Astrocyte (in vitro differentiated cells and primary cell): ENCODE measurements at regions not wholly inside any gene's neighbourhood (a gene's known extent, or its start where the extent isn't known, plus 50 kb on each side); places are given as distances from the start of the nearest gene placed in this dataset.

ENCODE experiments used
- DNase-seq: peaks from one replicate; pipeline ENCODE4 v3.0.0-alpha.2; 2010; ENCODE audit warnings: low read depth
- FAIRE-seq: peaks from 2 replicates; lab custom pipeline; 2011; peaks lifted over from hg19 to GRCh38; lab: Jason Lieb, UNC
- H2AFZ ChIP-seq: 2 replicates; pipeline ENCODE4 v1.6.0; 2012; ENCODE audit warnings: low read depth, low read length, inconsistent platforms
- H3K27ac ChIP-seq: 2 replicates; pipeline ENCODE4 v1.5.1; 2011; ENCODE audit warnings: low read depth, low read length, inconsistent platforms
- H3K27me3 ChIP-seq: 2 replicates; pipeline ENCODE4 v1.6.0; 2011; ENCODE audit warnings: low read length, inconsistent platforms; ENCODE audit not compliant: insufficient read depth
- H3K36me3 ChIP-seq: 2 replicates; pipeline ENCODE4 v1.5.1; 2011; ENCODE audit warnings: low read length, inconsistent platforms; ENCODE audit not compliant: insufficient read depth
- H3K4me1 ChIP-seq: 2 replicates; pipeline ENCODE4 v1.5.1; 2011; ENCODE audit warnings: low read length, inconsistent platforms; ENCODE audit not compliant: insufficient read depth
- H3K4me2 ChIP-seq: 2 replicates; pipeline ENCODE4 v1.6.0; 2012; ENCODE audit warnings: low read length, inconsistent platforms
- H3K4me3 ChIP-seq: 2 replicates; pipeline ENCODE4 v1.5.1; 2011; ENCODE audit warnings: low read depth, mild to moderate bottlenecking, low read length, inconsistent platforms; ENCODE audit not compliant: insufficient read depth
- H3K79me2 ChIP-seq: 2 replicates; pipeline ENCODE4 v1.6.0; 2012; ENCODE audit warnings: mild to moderate bottlenecking, low read length, inconsistent platforms; ENCODE audit not compliant: insufficient read depth
- H3K9ac ChIP-seq: 2 replicates; pipeline ENCODE4 v1.6.0; 2012; ENCODE audit warnings: mild to moderate bottlenecking, low read length, inconsistent platforms
- H3K9me3 ChIP-seq: 2 replicates; pipeline ENCODE4 v1.5.1; 2012; ENCODE audit warnings: low read depth, mild to moderate bottlenecking, low read length, inconsistent platforms; ENCODE audit not compliant: insufficient read depth
- H4K20me1 ChIP-seq: 2 replicates; pipeline ENCODE4 v1.6.0; 2012; ENCODE audit warnings: low read length, inconsistent platforms; ENCODE audit not compliant: insufficient read depth
- H3K27ac Mint-ChIP-seq: one replicate; pipeline ENCODE4 v1.8.0; 2021; ENCODE audit warnings: mild to moderate bottlenecking, mixed read lengths; ENCODE audit not compliant: unreplicated experiment
- H3K27me3 Mint-ChIP-seq: one replicate; pipeline ENCODE4 v1.8.0; 2021; ENCODE audit warnings: low read depth, mixed read lengths; ENCODE audit not compliant: unreplicated experiment
- H3K36me3 Mint-ChIP-seq: one replicate; pipeline ENCODE4 v1.8.0; 2021; ENCODE audit warnings: low read depth, mixed read lengths; ENCODE audit not compliant: unreplicated experiment
- H3K4me1 Mint-ChIP-seq: one replicate; pipeline ENCODE4 v1.8.0; 2021; ENCODE audit warnings: low read depth, mixed read lengths; ENCODE audit not compliant: unreplicated experiment
- H3K4me3 Mint-ChIP-seq: one replicate; pipeline ENCODE4 v1.8.0; 2021; ENCODE audit warnings: mild to moderate bottlenecking, moderate library complexity, mixed read lengths; ENCODE audit not compliant: unreplicated experiment
- H3K9me3 Mint-ChIP-seq: one replicate; pipeline ENCODE4 v1.8.0; 2021; ENCODE audit warnings: mild to moderate bottlenecking, mixed read lengths; ENCODE audit not compliant: unreplicated experiment
- CTCF ChIP-seq: IDR thresholded peaks from 2 replicates; pipeline ENCODE4 v1.5.1; 2011; ENCODE audit warnings: low read depth, mild to moderate bottlenecking, inconsistent platforms, low read length, moderate library complexity; ENCODE audit not compliant: insufficient read depth
- EZH2 ChIP-seq: IDR thresholded peaks from 2 replicates; pipeline ENCODE4 v1.6.1; 2012; ENCODE audit warnings: mild to moderate bottlenecking, low read length, inconsistent platforms; ENCODE audit not compliant: insufficient read depth

GRCh38 chr4:64022560-64022959 is 386.7 kb downstream of the TECRL start:
- Histone ChIP-seq H3K9me3 (peaks cover 3% of the 10 kb centered on the region), H3K27ac (no peak overlapping the region), H3K4me2 (no peak overlapping the region), H3K9ac (no peak overlapping the region), H4K20me1 (no peaks in the 10 kb centered on the region), H3K27me3 (no peaks in the 10 kb centered on the region), H3K4me3 (no peak overlapping the region), H3K4me1 (no peaks in the 10 kb centered on the region), H2AFZ (no peak overlapping the region), H3K36me3 (no peaks in the 10 kb centered on the region), H3K79me2 (no peaks in the 10 kb centered on the region)
- no peaks in the 10 kb centered on the region for H3K36me3 Mint-ChIP-seq
- DNase-seq (no peak), FAIRE-seq (no peak)
- no peak overlapping the region for H3K4me3 Mint-ChIP-seq
- no peaks in the 10 kb centered on the region for H3K4me1 Mint-ChIP-seq
- H3K27ac Mint-ChIP-seq, result no peak overlapping the region
- peaks cover 2% of the 10 kb centered on the region for H3K9me3 Mint-ChIP-seq
- no peaks in the 10 kb centered on the region for H3K27me3 Mint-ChIP-seq
- no peak for TF ChIP-seq CTCF
- no peak for TF ChIP-seq EZH2

- H3K9ac ChIP-seq, result no peak overlapping the region
- H3K79me2 ChIP-seq, result no peaks in the 10 kb centered on the region
- no peaks in the 10 kb centered on the region for H3K36me3 ChIP-seq
- no peak overlapping the region for H3K4me2 ChIP-seq
- no peak for DNase-seq
- no peaks in the 10 kb centered on the region for H3K27me3 ChIP-seq
- Mint-ChIP-seq H3K36me3 (no peaks in the 10 kb centered on the region), H3K27me3 (no peaks in the 10 kb centered on the region), H3K4me3 (no peak overlapping the region), H3K4me1 (no peaks in the 10 kb centered on the region), H3K27ac (no peak overlapping the region), H3K9me3 (no peaks in the 10 kb centered on the region)
- H3K4me1 ChIP-seq, result no peaks in the 10 kb centered on the region
- H3K4me3 ChIP-seq, result no peak overlapping the region
- TF ChIP-seq EZH2 (no peak), CTCF (no peak)
- H2AFZ ChIP-seq, result no peak overlapping the region
- no peak for FAIRE-seq
- H3K9me3 ChIP-seq, result peaks cover 8% of the 10 kb centered on the region
- H4K20me1 ChIP-seq, result no peaks in the 10 kb centered on the region
- H3K27ac ChIP-seq, result no peak overlapping the region
Observed at GRCh38 chr4:64016893-64017292, 392.4 kb downstream of the TECRL start.

GRCh38 chr4:64014647-64015046 is 394.6 kb downstream of the TECRL start:
- no peaks in the 10 kb centered on the region for H3K36me3 Mint-ChIP-seq

More at GRCh38 chr4:64014647-64015046, 394.6 kb downstream of the TECRL start:
- Histone ChIP-seq H3K27ac (no peak overlapping the region), H3K9me3 (peaks cover 4% of the 10 kb centered on the region), H3K4me1 (no peaks in the 10 kb centered on the region), H3K36me3 (no peaks in the 10 kb centered on the region), H2AFZ (no peak overlapping the region), H3K4me3 (no peak overlapping the region), H3K27me3 (no peaks in the 10 kb centered on the region), H3K4me2 (no peak overlapping the region), H3K9ac (no peak overlapping the region), H4K20me1 (no peaks in the 10 kb centered on the region), H3K79me2 (no peaks in the 10 kb centered on the region)
- Mint-ChIP-seq H3K27me3 (no peaks in the 10 kb centered on the region), H3K4me1 (no peaks in the 10 kb centered on the region), H3K27ac (no peak overlapping the region), H3K4me3 (no peak overlapping the region), H3K9me3 (no peaks in the 10 kb centered on the region)
- FAIRE-seq (no peak), DNase-seq (no peak)
- TF ChIP-seq EZH2, result no peak
- no peak for TF ChIP-seq CTCF
